HepG2 (cell line): ENCODE measurements at regions not wholly inside any gene's neighbourhood (a gene's known extent, or its start where the extent isn't known, plus 50 kb on each side); places are given as distances from the start of the nearest gene placed in this dataset.

Experiments
- ARHGAP35 ChIP-seq: sonication (generic); formaldehyde crosslinking; IDR thresholded peaks from 2 replicates; pipeline ENCODE4 v1.9.0; 2022; ENCODE audit warnings: mild to moderate bottlenecking, inconsistent platforms, moderate library complexity, missing genetic modification reagents, borderline replicate concordance
- HNRNPLL ChIP-seq: fragments of 200-400 bp; formaldehyde crosslinking; IDR thresholded peaks from 2 replicates; pipeline ENCODE4 v1.6.1; 2017; ENCODE audit warnings: mild to moderate bottlenecking, low read depth, low read length; ENCODE audit not compliant: poor library complexity, severe bottlenecking
- POLR2A ChIP-seq, 2 experiments: IDR thresholded peaks; 2 replicates each; pipeline ENCODE4 v1.6.1; 2011; ENCODE audit warnings: low read depth in 2 of 2, low read length in 2 of 2, mild to moderate bottlenecking in 1 of 2, moderate library complexity in 1 of 2; ENCODE audit not compliant: insufficient read depth in 1 of 2
- RNF2 ChIP-seq: fragments of 450-650 bp; conservative IDR thresholded peaks from 2 replicates; pipeline ENCODE4 v1.6.1; 2016; ENCODE audit warnings: low read depth
- TGIF2 ChIP-seq: IDR thresholded peaks from 2 replicates; pipeline ENCODE4 v1.6.1; 2016; ENCODE audit warnings: control low read depth, missing compliant biosample characterization
- TP53 ChIP-seq: sonication (generic); formaldehyde crosslinking; conservative IDR thresholded peaks from 2 replicates; pipeline ENCODE4 v1.4.0; 2020; ENCODE audit warnings: missing genetic modification reagents
- ZNF441 ChIP-seq: sonication (generic); formaldehyde crosslinking; IDR thresholded peaks from 2 replicates; pipeline ENCODE4 v1.7.0; 2021; ENCODE audit warnings: missing genetic modification reagents, borderline replicate concordance
- TF ChIP-seq, protein P1 (sequence below): sonication (generic); formaldehyde crosslinking; IDR thresholded peaks from 2 replicates; pipeline ENCODE4 v1.5.0; 2020; ENCODE audit warnings: mild to moderate bottlenecking, missing genetic modification reagents, moderate library complexity
- TF ChIP-seq, protein P2 (sequence below): sonication (generic); formaldehyde crosslinking; IDR thresholded peaks from 2 replicates; pipeline ENCODE4 v1.8.1; 2023; ENCODE audit warnings: mild to moderate bottlenecking, missing genetic modification reagents

- TF ChIP-seq HNRNPLL (no peak), TP53 (CRISPR knock-in tag) (no peak), ARHGAP35 (no peak), RNF2 (no peak), TGIF2 (CRISPR knock-in tag) (no peak), ZNF441 (CRISPR knock-in tag) (no peak), POLR2A (IDR thresholded peaks at IDR 0.05; ENCODE audit: insufficient read depth in 1 of 2, low read depth in 2 of 2, low read length in 2 of 2) (no peak)
- TF ChIP-seq, protein P1, sequence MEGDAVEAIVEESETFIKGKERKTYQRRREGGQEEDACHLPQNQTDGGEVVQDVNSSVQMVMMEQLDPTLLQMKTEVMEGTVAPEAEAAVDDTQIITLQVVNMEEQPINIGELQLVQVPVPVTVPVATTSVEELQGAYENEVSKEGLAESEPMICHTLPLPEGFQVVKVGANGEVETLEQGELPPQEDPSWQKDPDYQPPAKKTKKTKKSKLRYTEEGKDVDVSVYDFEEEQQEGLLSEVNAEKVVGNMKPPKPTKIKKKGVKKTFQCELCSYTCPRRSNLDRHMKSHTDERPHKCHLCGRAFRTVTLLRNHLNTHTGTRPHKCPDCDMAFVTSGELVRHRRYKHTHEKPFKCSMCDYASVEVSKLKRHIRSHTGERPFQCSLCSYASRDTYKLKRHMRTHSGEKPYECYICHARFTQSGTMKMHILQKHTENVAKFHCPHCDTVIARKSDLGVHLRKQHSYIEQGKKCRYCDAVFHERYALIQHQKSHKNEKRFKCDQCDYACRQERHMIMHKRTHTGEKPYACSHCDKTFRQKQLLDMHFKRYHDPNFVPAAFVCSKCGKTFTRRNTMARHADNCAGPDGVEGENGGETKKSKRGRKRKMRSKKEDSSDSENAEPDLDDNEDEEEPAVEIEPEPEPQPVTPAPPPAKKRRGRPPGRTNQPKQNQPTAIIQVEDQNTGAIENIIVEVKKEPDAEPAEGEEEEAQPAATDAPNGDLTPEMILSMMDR (CRISPR knock-in tag) = no peak
- TF ChIP-seq, protein P2, sequence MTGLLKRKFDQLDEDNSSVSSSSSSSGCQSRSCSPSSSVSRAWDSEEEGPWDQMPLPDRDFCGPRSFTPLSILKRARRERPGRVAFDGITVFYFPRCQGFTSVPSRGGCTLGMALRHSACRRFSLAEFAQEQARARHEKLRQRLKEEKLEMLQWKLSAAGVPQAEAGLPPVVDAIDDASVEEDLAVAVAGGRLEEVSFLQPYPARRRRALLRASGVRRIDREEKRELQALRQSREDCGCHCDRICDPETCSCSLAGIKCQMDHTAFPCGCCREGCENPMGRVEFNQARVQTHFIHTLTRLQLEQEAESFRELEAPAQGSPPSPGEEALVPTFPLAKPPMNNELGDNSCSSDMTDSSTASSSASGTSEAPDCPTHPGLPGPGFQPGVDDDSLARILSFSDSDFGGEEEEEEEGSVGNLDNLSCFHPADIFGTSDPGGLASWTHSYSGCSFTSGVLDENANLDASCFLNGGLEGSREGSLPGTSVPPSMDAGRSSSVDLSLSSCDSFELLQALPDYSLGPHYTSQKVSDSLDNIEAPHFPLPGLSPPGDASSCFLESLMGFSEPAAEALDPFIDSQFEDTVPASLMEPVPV (CRISPR knock-in tag) = no peak
Measured at GRCh38 chr11:127598476-127598875, 597.9 kb upstream of the KIRREL3 start.
